ENCODE measurements at regions not wholly inside any gene's neighbourhood (a gene's known extent, or its start where the extent isn't known, plus 50 kb on each side); places are given as distances from the start of the nearest gene placed in this dataset.

DNA sequence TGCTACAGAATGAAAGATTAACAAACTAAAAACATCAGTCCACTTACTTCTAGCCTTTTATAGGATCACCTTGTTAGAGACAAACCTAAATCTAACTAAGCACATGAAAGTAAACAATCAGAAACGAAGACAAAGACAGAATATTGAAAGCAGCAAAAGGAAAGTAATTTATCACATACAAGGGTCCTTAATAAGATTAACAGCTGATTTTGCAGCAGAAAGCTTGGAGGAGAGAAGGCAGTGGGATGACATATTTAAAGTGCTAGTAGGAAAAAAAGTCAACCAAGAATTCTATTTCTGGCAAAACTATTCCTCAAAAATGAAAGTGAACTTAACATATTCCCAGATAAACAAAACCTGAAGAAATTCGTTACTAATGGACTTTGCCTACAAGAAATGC lies 286.4 kb downstream of the RWDD3 start:
- H3K79me2 ChIP-seq (ENCODE audit: low read depth): no peaks in the 10 kb centered on the region
- no TSS peak for BruUV-seq (replicated peaks)
- no peaks in the 10 kb centered on the region for H3K9me2 ChIP-seq (ENCODE audit: insufficient read depth)
- H2AFZ ChIP-seq: no peak overlapping the region
- H3K4me1 ChIP-seq (replicated peaks; ENCODE audit: insufficient read depth): no peaks in the 10 kb centered on the region
- peak overlapping the region; percentile 35 for H3K4me2 ChIP-seq
- no peaks in the 10 kb centered on the region for H3K36me3 ChIP-seq (ENCODE audit: low read depth)
- no peaks in the 10 kb centered on the region for H3F3A ChIP-seq (ENCODE audit: insufficient read depth, low read depth)
- no peaks in the 10 kb centered on the region for H4K20me1 ChIP-seq (ENCODE audit: insufficient read depth)
- intact Hi-C loops (cut with micrococcal nuclease; ENCODE audit: unreplicated experiment): no loop called here
- DNase-seq: no peak
- H3K27me3 ChIP-seq (ENCODE audit: insufficient read depth, low read depth): no peaks in the 10 kb centered on the region
- TF ChIP-seq, protein P1, sequence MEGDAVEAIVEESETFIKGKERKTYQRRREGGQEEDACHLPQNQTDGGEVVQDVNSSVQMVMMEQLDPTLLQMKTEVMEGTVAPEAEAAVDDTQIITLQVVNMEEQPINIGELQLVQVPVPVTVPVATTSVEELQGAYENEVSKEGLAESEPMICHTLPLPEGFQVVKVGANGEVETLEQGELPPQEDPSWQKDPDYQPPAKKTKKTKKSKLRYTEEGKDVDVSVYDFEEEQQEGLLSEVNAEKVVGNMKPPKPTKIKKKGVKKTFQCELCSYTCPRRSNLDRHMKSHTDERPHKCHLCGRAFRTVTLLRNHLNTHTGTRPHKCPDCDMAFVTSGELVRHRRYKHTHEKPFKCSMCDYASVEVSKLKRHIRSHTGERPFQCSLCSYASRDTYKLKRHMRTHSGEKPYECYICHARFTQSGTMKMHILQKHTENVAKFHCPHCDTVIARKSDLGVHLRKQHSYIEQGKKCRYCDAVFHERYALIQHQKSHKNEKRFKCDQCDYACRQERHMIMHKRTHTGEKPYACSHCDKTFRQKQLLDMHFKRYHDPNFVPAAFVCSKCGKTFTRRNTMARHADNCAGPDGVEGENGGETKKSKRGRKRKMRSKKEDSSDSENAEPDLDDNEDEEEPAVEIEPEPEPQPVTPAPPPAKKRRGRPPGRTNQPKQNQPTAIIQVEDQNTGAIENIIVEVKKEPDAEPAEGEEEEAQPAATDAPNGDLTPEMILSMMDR (conservative IDR thresholded peaks at IDR 0.05): no peak
- TF ChIP-seq EZH2 (IDR thresholded peaks at IDR 0.05; ENCODE audit: low read depth): no peak
- no peaks in the 10 kb centered on the region for H3K9me3 ChIP-seq (ENCODE audit: insufficient read depth, low read depth)
- no peak overlapping the region for H3K4me3 ChIP-seq
- ChIA-PET CTCF (no interaction called here), POLR2A (ENCODE audit: unreplicated experiment) (no interaction called here)
- H3K27ac ChIP-seq: no peak overlapping the region

DNA sequence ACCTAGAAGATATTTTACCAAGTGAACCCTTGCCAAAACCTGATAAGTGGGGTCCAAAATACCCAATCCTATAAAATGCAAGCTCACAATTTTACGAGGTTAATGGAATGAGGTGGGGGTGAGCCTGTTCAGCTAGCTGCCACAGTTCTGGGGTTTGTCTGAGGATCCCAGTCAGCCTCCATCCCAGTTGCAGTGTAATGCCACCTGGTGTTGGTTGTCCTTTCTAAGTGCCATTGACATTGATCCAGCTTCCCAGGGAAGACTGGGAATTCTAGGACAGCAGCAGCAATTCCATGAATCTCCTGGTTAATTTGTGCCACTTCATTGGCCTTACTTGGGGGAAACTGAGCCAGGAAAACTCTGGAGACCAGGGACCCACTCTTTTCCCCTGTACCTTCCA lies 298.3 kb downstream of the RWDD3 start:
- Histone ChIP-seq H3F3A (ENCODE audit: insufficient read depth, low read depth) (no peaks in the 10 kb centered on the region), H4K20me1 (ENCODE audit: insufficient read depth) (no peaks in the 10 kb centered on the region), H3K9me2 (ENCODE audit: insufficient read depth) (no peaks in the 10 kb centered on the region), H3K36me3 (ENCODE audit: low read depth) (no peaks in the 10 kb centered on the region), H3K9me3 (ENCODE audit: insufficient read depth, low read depth) (no peaks in the 10 kb centered on the region), H2AFZ (no peak overlapping the region), H3K4me1 (replicated peaks; ENCODE audit: insufficient read depth) (no peaks in the 10 kb centered on the region), H3K27me3 (ENCODE audit: insufficient read depth, low read depth) (no peaks in the 10 kb centered on the region), H3K27ac (no peak overlapping the region), H3K79me2 (ENCODE audit: low read depth) (no peaks in the 10 kb centered on the region), H3K4me2 (no peak overlapping the region), H3K4me3 (no peak overlapping the region)
- intact Hi-C loops (cut with micrococcal nuclease; ENCODE audit: unreplicated experiment): no loop called here
- TF ChIP-seq, protein P1 (conservative IDR thresholded peaks at IDR 0.05): no peak
- no peak for TF ChIP-seq EZH2 (IDR thresholded peaks at IDR 0.05; ENCODE audit: low read depth)
- DNase-seq: no peak
- POLR2A ChIA-PET (ENCODE audit: unreplicated experiment): no interaction called here
- no TSS peak for BruUV-seq (replicated peaks)
- CTCF ChIA-PET: no interaction called here

DNA sequence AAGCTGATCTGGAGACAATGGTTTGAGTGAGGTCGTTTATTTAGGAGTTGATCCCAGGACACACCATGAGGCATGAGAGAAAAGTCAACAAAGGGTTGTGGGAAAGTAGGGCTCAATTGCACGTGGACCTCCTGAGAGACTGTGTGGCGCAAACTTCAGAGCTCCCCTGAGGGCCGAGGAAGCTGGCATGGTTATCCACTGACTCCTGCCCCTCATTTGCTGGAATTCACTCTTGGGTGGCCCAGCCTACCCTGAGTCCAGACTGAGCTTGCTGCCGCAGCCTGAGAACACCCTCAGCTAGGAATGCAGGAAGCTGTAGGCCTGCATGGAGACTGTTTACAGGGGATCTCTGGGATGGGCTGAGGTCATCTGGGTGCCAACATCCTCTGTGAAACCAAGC lies 301.0 kb downstream of the RWDD3 start:
- no peaks in the 10 kb centered on the region for H3K9me3 ChIP-seq (ENCODE audit: insufficient read depth, low read depth)
- ChIA-PET POLR2A (ENCODE audit: unreplicated experiment) (no interaction called here), CTCF (no interaction called here)
- H4K20me1 ChIP-seq (ENCODE audit: insufficient read depth): no peaks in the 10 kb centered on the region
- H3K79me2 ChIP-seq (ENCODE audit: low read depth): no peaks in the 10 kb centered on the region
- no peak overlapping the region for H2AFZ ChIP-seq
- no peaks in the 10 kb centered on the region for H3K27me3 ChIP-seq (ENCODE audit: insufficient read depth, low read depth)
- BruUV-seq (replicated peaks): no TSS peak
- H3K4me2 ChIP-seq: no peak overlapping the region
- H3K9me2 ChIP-seq (ENCODE audit: insufficient read depth): no peaks in the 10 kb centered on the region
- TF ChIP-seq EZH2 (IDR thresholded peaks at IDR 0.05; ENCODE audit: low read depth): no peak
- TF ChIP-seq, protein P1 (conservative IDR thresholded peaks at IDR 0.05): no peak
- no peaks in the 10 kb centered on the region for H3F3A ChIP-seq (ENCODE audit: insufficient read depth, low read depth)
- no peak overlapping the region for H3K4me3 ChIP-seq
- intact Hi-C loops (cut with micrococcal nuclease; ENCODE audit: unreplicated experiment): no loop called here
- no peaks in the 10 kb centered on the region for H3K36me3 ChIP-seq (ENCODE audit: low read depth)
- no peaks in the 10 kb centered on the region for H3K4me1 ChIP-seq (replicated peaks; ENCODE audit: insufficient read depth)
- H3K27ac ChIP-seq: no peak overlapping the region
- DNase-seq: no peak

Measured in PC-9 (cell line).